ENCODE measurements at regions not wholly inside any gene's neighbourhood (a gene's known extent, or its start where the extent isn't known, plus 50 kb on each side); places are given as distances from the start of the nearest gene placed in this dataset.

DNA sequence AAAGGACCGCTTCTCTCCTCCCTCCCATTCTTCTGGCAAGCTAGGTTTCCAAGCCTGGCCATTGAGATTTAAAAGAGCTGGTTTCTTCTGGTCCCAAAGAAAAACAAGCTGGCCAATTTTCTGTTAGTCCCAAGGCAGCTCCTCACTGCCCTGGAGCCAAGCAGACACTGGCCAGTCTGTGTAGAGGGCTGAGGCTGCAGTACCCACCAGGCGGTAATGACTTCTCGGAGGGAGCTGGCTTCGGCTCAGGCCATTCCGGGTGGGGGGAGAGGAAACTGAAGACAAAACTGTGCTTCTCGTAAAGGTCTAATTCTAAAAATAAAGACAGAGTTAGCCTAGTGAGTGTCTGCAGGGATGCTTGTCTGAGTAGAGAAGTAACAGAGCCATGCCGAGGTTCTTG lies 78.5 kb upstream of the SMAD3 start:
- TF ChIP-seq GATA2 (IDR thresholded peaks at IDR 0.05; ENCODE audit: low read depth, low read length) (no peak), GATA3 (IDR thresholded peaks at IDR 0.05; ENCODE audit: low read depth, low read length) (no peak)

DNA sequence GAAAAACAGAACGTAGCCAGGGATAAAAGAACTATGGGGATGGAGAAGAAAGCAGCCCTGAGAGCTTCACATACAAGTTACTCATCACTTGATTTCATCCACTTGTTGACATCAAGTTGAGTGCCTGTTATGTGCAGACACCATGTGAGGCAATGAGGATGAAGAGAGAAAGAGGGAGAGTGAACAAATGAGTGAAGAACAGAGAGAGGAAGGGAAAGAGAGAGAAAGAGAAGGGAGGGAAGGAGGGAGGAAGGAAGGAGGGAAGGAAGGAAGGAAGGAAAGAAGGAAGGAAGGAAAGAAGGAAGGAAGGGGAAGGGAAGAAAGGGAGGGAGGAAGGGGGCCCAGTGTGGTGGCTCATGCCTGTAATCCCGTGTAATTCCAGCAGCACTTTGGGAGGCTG lies 72.3 kb upstream of the SMAD3 start:
- TF ChIP-seq GATA2 (IDR thresholded peaks at IDR 0.05; ENCODE audit: low read depth, low read length) (no peak), GATA3 (IDR thresholded peaks at IDR 0.05; ENCODE audit: low read depth, low read length) (no peak)

DNA sequence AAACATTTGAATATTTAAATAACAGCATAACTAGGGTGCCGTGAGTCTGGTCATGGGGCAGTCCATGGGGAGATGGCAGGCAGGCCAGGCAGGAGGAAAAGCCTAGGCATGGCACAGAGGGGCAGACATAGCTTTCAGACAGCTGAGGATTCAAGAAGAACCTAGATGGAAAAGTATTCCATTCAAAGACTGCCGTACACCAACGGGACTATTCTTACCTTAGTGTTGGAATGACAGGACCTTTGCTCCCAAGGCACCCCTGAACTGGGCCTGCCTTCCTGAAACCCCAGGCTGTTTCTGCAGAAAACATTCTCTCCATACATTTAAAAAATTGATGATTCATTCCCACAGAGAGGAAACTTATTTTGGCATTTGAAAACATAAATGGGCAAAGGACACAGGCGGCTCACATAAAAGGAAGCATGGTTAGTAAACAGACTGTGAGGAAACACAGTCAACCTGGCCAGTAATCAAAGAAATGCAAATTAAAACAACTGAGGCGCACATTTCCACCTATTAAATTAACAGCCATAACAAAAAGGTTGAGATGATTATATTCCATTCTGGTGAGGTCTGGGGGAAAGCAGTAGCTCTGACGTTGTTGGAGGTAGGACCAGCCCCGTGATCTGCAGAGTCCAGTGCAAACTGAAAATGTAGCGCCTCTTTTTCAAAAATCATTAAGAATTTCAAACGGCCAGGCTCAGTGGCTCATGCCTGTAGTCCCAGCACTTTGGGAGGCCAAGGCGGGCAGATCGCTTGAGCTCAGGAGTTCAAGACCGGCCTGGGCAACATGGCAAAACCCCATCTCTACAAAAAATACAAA lies 71.3 kb upstream of the SMAD3 start:
- TF ChIP-seq GATA2 (IDR thresholded peaks at IDR 0.05; ENCODE audit: low read depth, low read length) (no peak), GATA3 (IDR thresholded peaks at IDR 0.05; ENCODE audit: low read depth, low read length) (no peak)

DNA sequence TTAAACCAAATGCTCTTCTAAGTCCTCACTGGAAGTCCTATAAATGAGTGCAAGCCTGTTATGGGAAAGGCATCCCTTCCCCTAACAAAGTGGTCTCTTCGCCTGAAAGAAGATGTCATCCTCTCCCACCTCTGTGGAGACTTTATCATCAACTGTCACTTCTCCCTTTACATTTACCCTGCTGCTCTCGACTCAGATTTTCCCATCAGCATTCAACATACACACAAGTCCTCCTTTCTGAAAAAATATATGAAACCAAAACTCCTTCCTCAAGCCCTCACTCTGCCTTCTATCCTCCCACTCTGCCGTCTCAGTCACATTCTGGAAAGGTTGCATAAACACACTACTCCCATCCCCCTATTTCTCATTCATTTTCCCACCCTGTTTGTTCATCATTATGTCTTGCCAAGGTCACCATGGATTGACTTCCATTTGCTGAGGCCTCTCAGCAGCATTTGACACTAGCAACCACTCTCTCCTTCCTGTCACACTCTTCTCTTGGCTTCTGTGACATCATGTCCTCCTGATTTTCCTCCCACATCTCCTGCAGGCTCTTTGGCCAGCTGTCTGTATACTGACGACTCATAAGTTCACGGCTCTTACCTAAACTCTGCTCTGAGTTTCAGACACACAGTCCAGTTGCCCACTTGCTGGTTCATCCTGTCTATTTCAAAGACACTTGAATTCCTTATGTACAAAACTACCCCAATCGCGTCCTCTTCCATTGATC lies 70.3 kb upstream of the SMAD3 start:
- no peak for TF ChIP-seq GATA3 (IDR thresholded peaks at IDR 0.05; ENCODE audit: low read depth, low read length)

DNA sequence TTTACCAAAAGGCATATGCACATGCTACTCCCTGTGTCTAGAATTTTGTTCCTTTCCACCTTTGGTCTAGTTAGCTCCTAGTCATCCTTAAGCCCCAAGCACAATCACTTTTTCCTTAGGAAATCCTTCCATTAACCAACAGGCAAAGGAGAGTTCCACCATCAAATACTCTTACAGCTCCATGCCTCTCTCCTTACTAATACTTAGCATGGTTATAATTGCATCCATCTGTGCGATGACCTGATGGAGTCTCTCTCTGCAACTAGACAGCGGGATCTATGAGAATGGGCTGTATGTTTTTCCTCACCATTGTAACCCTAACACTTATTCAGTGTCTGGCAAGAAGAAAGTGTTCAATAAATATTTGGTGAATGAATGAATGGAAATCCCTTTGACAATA lies 69.3 kb upstream of the SMAD3 start:
- TF ChIP-seq GATA2 (IDR thresholded peaks at IDR 0.05; ENCODE audit: low read depth, low read length) (no peak), GATA3 (IDR thresholded peaks at IDR 0.05; ENCODE audit: low read depth, low read length) (no peak)

DNA sequence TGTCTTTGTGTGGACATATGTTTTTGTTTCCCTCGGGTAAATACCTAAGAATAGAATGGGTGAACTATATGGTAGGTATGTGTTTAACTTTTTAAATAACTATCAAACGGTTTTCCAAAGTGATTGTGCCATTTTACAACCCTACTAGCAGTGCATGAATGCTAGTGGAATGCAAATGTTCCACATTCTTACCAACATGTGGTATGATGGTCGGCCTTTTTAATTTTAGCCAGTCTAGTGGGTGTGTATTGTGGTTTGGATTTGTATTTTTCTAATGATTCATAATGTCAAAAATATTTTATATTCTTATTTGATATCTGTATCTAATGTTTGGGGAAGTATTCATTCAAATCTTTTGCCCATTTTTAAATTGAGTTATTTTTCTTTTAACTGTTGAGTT lies 68.2 kb upstream of the SMAD3 start:
- no peak for TF ChIP-seq GATA2 (IDR thresholded peaks at IDR 0.05; ENCODE audit: low read depth, low read length)
- no peak for TF ChIP-seq GATA3 (IDR thresholded peaks at IDR 0.05; ENCODE audit: low read depth, low read length)

DNA sequence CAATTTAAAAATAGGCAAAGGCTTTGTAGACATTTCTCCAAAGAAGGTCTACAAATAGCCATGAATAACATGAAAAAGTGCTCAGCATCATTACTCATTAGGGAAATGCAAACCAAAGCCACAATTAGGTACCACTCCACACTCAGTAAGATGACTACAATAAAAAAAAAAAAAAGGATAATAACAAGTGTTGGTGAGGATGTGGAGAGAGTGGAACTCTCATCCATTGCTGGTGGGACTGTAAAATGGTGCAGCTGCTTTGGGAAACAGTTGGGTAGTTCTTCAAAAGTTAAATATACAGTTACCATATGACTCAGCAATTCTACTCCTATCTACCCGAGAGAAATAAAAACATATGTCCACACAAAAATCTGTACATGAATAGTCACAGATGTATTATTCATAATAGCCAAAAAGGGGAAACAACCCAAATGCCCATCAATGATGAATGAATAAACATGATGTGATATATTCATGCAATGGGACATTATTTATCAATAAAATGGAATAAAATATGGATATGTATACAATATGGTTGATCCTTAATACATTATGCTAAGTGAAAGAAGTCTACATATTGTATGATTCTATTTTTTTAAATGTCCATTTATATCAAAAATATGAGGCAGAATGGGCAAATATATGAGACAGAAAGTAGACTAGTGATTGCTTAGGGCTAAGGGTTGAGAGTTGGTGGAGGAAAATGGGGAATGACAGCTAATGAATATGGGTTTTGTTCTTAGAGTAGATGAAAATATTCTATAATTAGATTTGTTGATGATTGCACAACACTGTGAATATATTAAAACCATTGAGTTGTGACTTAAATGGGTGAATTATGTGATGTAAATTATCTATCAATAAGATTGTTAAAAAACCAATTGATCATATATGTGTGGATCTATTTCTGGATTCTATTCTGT lies 66.1 kb upstream of the SMAD3 start:
- no peak for TF ChIP-seq GATA3 (IDR thresholded peaks at IDR 0.05; ENCODE audit: low read depth, low read length)
- TF ChIP-seq GATA2 (IDR thresholded peaks at IDR 0.05; ENCODE audit: low read depth, low read length), result no peak

DNA sequence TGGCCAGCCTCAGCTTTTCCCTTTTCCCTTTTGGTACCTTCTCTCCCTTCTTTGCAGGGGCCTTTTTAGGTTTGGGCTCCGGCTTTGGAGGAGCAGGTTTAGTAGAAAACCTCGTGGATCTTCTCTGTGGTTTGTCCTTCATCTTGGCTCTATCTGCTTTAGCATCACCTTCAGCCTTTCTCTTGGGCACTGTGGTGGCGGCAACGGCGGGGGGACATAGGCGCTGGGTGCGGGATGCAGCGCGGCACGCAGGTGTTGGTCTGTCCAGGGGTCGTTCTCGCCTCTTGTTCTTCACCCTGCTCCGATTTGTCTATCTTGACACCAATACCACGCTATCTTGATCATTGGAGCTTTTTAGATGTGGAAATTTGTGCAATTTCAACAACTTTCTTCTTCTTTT lies 64.5 kb upstream of the SMAD3 start:
- no peak for TF ChIP-seq GATA2 (IDR thresholded peaks at IDR 0.05; ENCODE audit: low read depth, low read length)
- TF ChIP-seq GATA3 (IDR thresholded peaks at IDR 0.05; ENCODE audit: low read depth, low read length), result no peak

DNA sequence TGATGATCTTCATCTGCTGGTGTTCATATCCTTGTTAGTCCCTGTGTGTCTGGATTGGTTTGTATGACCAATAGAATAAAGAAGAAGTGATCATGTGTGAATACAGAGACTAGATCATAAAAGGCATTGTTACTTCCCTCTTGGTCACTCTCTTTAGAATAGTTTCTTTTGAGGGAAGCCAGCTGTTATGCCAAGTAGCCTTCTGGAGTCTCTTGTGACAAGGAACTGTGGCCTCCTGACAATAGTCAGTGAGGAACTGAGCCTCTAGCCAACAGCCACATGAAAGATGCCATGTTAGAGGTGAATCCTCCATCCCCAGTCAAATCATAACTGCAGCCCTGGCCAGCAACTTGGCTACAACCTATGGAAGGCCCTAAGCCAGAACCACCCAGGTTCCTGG lies 63.0 kb upstream of the SMAD3 start:
- TF ChIP-seq GATA2 (IDR thresholded peaks at IDR 0.05; ENCODE audit: low read depth, low read length) (no peak), GATA3 (IDR thresholded peaks at IDR 0.05; ENCODE audit: low read depth, low read length) (no peak)

DNA sequence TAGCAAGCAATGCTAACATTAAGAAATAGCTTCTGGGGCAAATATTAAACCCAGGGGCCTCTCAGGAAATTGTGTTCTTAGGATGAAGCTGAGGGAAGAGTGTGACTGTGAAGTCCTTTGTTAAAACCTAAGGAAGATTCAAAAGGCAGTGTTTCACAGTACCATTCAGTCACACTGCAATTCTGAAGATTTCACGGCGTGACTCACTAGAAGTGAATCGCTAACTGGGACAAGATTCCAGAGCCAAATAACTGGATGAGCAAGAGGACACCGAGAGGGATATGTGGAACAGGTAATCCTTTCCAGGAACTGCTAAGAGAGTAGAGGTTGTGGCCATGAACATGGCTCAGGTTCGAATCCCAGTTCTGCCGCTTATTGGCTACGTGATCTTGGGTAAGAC lies 61.8 kb upstream of the SMAD3 start:
- no peak for TF ChIP-seq GATA2 (IDR thresholded peaks at IDR 0.05; ENCODE audit: low read depth, low read length)

DNA sequence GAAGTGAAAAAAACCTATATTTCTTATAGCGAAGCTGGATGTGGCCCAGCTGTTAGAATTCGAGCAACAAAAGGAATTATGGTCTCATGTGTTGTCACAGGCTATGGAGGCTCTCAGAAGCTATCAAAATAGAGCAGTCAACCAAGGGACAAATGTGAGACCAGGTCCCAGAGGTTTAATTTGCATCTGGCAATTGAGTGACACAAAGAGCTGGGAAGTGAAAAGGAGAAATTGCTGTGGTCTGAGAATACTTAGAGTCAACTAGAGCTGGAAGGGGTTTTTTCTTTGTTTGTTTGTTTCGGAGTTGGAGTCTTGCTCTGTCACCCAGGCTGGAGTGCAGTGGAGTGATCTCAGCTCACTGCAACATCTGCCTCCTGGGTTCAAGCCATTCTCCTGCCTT lies 61.3 kb upstream of the SMAD3 start:
- TF ChIP-seq GATA2 (IDR thresholded peaks at IDR 0.05; ENCODE audit: low read depth, low read length) (no peak), GATA3 (IDR thresholded peaks at IDR 0.05; ENCODE audit: low read depth, low read length) (no peak)

DNA sequence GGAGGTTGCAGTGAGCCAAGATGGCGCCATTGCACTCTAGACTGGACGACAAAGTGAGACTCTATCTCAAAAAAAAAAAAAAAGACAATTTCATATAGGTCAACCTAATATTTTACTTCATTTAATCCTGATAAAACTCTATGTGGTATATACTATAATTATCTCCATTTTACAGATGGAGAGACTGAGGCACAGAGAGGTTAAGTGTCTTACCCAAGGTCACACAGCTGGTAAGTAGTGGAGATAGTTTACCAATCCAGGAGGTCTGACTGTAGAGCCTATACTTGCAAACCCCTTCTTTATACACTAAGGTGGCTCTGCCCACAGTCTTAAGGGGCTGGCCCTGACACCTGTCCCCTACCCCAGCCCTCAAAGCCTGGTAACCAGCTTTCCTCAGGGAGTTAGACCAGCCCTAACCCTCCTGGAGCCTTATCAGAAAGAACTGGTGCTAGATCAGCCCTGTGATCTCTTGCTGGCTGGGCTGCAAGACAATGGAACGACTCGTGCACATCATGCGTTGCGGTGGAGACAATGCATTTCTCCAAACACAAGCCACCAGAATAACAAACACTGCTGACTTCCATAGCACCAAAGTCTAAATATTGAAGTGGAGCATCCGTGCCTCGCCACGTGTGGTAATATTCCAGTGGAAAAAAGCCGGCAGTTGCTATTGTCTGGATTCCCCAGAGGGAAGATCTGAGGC lies 60.0 kb upstream of the SMAD3 start:
- TF ChIP-seq GATA2 (IDR thresholded peaks at IDR 0.05; ENCODE audit: low read depth, low read length) (no peak), GATA3 (IDR thresholded peaks at IDR 0.05; ENCODE audit: low read depth, low read length) (no peak)

DNA sequence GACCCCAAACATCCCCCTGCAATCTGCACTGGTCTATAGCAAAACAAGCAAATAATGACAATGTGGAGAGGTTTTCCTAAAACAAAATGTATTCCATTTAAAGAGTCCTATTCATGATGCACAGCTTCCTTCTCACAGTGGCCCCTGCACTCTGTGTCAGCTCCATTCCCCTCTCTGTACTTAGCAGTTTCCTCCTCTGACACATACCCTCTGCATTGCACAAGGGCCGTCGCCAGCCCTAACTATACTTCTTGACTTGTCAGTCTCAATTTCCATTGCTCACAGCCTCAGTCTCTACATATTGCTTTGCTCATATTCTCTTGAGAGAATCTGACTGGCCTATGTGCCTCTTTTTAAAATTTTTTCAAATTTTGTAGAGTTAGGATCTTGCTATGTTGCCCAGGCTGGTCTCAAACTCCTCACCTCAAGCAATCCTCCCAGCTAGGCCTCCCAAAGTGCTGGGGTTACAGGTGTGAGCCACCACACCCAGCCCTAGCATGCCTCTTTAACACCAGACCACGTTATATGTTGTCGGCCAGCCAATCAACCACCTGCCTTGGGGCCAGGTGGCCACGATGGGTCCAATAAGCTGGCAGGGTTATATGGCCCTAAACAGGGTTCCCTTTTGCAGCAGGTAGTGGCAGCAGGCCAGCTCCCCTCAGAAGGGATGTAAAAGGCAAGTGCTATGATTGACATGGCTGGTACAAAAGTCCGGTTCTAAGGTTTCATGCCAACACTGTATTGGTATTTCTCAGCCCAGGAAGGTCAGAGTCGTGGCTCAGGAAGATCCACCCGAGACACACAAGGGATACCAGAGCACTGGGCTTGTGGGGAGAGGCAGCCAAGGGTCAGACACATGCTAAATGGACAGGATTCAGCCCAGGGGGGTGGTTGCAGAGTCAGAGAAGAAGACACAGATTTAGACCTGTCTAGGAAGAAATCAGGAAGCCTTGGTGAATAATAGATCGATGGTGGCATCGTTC lies 59.0 kb upstream of the SMAD3 start:
- TF ChIP-seq GATA3 (IDR thresholded peaks at IDR 0.05; ENCODE audit: low read depth, low read length) (no peak), GATA2 (IDR thresholded peaks at IDR 0.05; ENCODE audit: low read depth, low read length) (no peak)
